HepG2 (cell line): ENCODE measurements at regions not wholly inside any gene's neighbourhood (a gene's known extent, or its start where the extent isn't known, plus 50 kb on each side); places are given as distances from the start of the nearest gene placed in this dataset.

ENCODE experiments used
- ATAC-seq: fragments of 200-7000 bp; cut with Tn5 transposase; 3 replicates; pipeline ENCODE4 v1.9.1; 2020; ENCODE audit warnings: mild to moderate bottlenecking, moderate library complexity
- BruUV-seq: library from RNA; stranded (reverse); fragments of 400-500 nt; replicated peaks from 2 replicates; lab custom pipeline; 2021; lab: Mats Ljungman, UMichigan
- CTCF ChIA-PET: fragments of 300-600 bp; formaldehyde crosslinking; extraction: SDS; loops from one replicate; lab custom pipeline; 2021; ENCODE audit warnings: low total read pairs, inconsistent platforms, low intra/inter-chr PET ratio; lab: Yijun Ruan, JAX
- POLR2A ChIA-PET: fragments of 350-600 bp; sonication (Branson Sonifier 250); formaldehyde crosslinking; loops from one replicate; lab custom pipeline; 2020; ENCODE audit warnings: antibody characterized with exemption, inconsistent platforms; lab: Yijun Ruan, JAX
- DNase-seq: peaks from one replicate; pipeline ENCODE4 v3.0.0-alpha.2; 2015; ENCODE audit warnings: low spot score
- FAIRE-seq: peaks from 3 replicates; lab custom pipeline; 2011; peaks lifted over from hg19 to GRCh38; lab: Jason Lieb, UNC
- H2AFZ ChIP-seq: one replicate; pipeline ENCODE4 v1.6.1; 2011; ENCODE audit warnings: low read length, inconsistent platforms
- H3K27ac ChIP-seq: fragments of 300-600 bp; 3 replicates; pipeline ENCODE4 v1.8.0; 2011; ENCODE audit warnings: mixed run types, mild to moderate bottlenecking, mixed read lengths, low read length, inconsistent platforms; ENCODE audit not compliant: insufficient read depth; ENCODE audit errors: extremely low read length
- H3K27me3 ChIP-seq, 2 experiments: fragments of 200-600 bp in 1 of 2; 2 replicates in 1 of 2; 3 replicates in 1 of 2; pipeline versions ENCODE4 v1.6.0 to v1.8.0; 2011; ENCODE audit warnings: low read length in 2 of 2, mild to moderate bottlenecking in 2 of 2, moderate library complexity in 2 of 2, inconsistent platforms in 1 of 2; ENCODE audit not compliant: insufficient read depth in 2 of 2, control insufficient read depth in 1 of 2
- H3K36me3 ChIP-seq, 2 experiments: fragments of 200-600 bp in 1 of 2; replicated peaks in 1 of 2; 2 replicates in 1 of 2; 3 replicates in 1 of 2; pipeline versions ENCODE4 v1.5.1 to v1.8.0; 2011; ENCODE audit warnings: low read length in 2 of 2, inconsistent platforms in 1 of 2; ENCODE audit not compliant: insufficient read depth in 2 of 2, control insufficient read depth in 1 of 2
- H3K4me1 ChIP-seq: 2 replicates; pipeline ENCODE4 v1.5.1; 2012; ENCODE audit warnings: low read length, inconsistent platforms; ENCODE audit not compliant: insufficient read depth
- H3K4me2 ChIP-seq: 2 replicates; pipeline ENCODE4 v1.6.0; 2011; ENCODE audit warnings: low read depth, low read length, inconsistent platforms
- H3K4me3 ChIP-seq, 3 experiments: fragments of 200-600 bp in 1 of 3; sonication (generic), shearing (Covaris generic) in 1 of 3; replicated peaks in 1 of 3; 2 replicates each; pipeline ENCODE4 v1.5.1; 2011 to 2016; ENCODE audit warnings: low read length in 3 of 3, inconsistent platforms in 2 of 3, low read depth in 2 of 3, mild to moderate bottlenecking in 2 of 3, control low read depth in 1 of 3, mixed read lengths in 1 of 3; ENCODE audit not compliant: insufficient read depth in 1 of 3
- H3K79me2 ChIP-seq: one replicate; pipeline ENCODE4 v1.6.1; 2011; ENCODE audit warnings: low read length, inconsistent platforms; ENCODE audit not compliant: insufficient read depth
- H3K9ac ChIP-seq: 2 replicates; pipeline ENCODE4 v1.6.0; 2011; ENCODE audit warnings: mild to moderate bottlenecking, low read depth, low read length, inconsistent platforms; ENCODE audit not compliant: insufficient read depth
- H3K9me3 ChIP-seq: 2 replicates; pipeline ENCODE4 v1.5.1; 2012; ENCODE audit warnings: mild to moderate bottlenecking, low read length
- H4K20me1 ChIP-seq: 2 replicates; pipeline ENCODE4 v1.6.0; 2011; ENCODE audit warnings: inconsistent platforms, mild to moderate bottlenecking, low read length, moderate library complexity; ENCODE audit not compliant: insufficient read depth
- ATF7 ChIP-seq, 2 experiments: fragments of 450-650 bp in 1 of 2; sonication (generic) in 1 of 2; formaldehyde crosslinking in 1 of 2; IDR thresholded peaks; 2 replicates each; pipeline versions ENCODE4 v1.4.0 to v1.6.1; 2016 to 2020; ENCODE audit warnings: antibody characterized with exemption in 1 of 2, mild to moderate bottlenecking in 1 of 2, missing genetic modification reagents in 1 of 2
- CREB1 ChIP-seq, 2 experiments: fragments of 450-650 bp in 1 of 2; IDR thresholded peaks; 2 replicates each; pipeline ENCODE4 v1.6.1; 2016 to 2017; ENCODE audit warnings: control low read depth in 1 of 2, mild to moderate bottlenecking in 1 of 2, missing compliant biosample characterization in 1 of 2, missing genetic modification characterization in 1 of 2
- DNMT3B ChIP-seq: conservative IDR thresholded peaks from 2 replicates; pipeline ENCODE4 v1.6.1; 2016; ENCODE audit warnings: missing biosample characterization, control low read depth
- HOXA3 ChIP-seq: sonication (generic); formaldehyde crosslinking; IDR thresholded peaks from 2 replicates; pipeline ENCODE4 v1.5.0; 2020; ENCODE audit warnings: missing genetic modification reagents
- KLF11 ChIP-seq: IDR thresholded peaks from 2 replicates; pipeline ENCODE4 v1.6.1; 2016; ENCODE audit warnings: missing compliant biosample characterization
- MED1 ChIP-seq: sonication (generic); formaldehyde crosslinking; IDR thresholded peaks from 2 replicates; pipeline ENCODE4 v1.4.0; 2020; ENCODE audit warnings: missing genetic modification reagents
- PCBP1 ChIP-seq: fragments of 200-400 bp; formaldehyde crosslinking; IDR thresholded peaks from 2 replicates; pipeline ENCODE4 v1.6.1; 2017; ENCODE audit warnings: mild to moderate bottlenecking, low read depth, low read length, borderline replicate concordance
- TSC22D2 ChIP-seq: sonication (generic); formaldehyde crosslinking; IDR thresholded peaks from 2 replicates; pipeline ENCODE4 v1.5.1; 2020; ENCODE audit warnings: missing genetic modification reagents, mild to moderate bottlenecking, borderline replicate concordance
- ZFP36 ChIP-seq: fragments of 150-350 bp; IDR thresholded peaks from 2 replicates; pipeline ENCODE4 v1.6.1; 2018; ENCODE audit warnings: borderline replicate concordance, low read length, low read depth; ENCODE audit not compliant: partially characterized antibody
- WGBS: methylation state at CpG from one replicate; pipeline ENCODE4 v1.1.6; 2017; ENCODE audit warnings: low lambda C conversion rate; 5-methylcytosine and 5-hydroxymethylcytosine counted together
- in situ Hi-C: cut with HindIII; loops from 2 replicates; pipeline ENCODE4 v1.10.0; 2017; ENCODE audit warnings: low pct_unique_long_range_greater_than_20kb; ENCODE audit not compliant: extremely low pct_ligation_motif_present
- intact Hi-C: fragments of 100-400 bp; cut with micrococcal nuclease; formaldehyde crosslinking; loops from one replicate; pipeline ENCODE4 v1.10.0; 2022; ENCODE audit not compliant: unreplicated experiment
- TF ChIP-seq, protein P1 (sequence below): IDR thresholded peaks from 2 replicates; pipeline ENCODE4 v1.6.1; 2016; ENCODE audit warnings: low read depth

DNA sequence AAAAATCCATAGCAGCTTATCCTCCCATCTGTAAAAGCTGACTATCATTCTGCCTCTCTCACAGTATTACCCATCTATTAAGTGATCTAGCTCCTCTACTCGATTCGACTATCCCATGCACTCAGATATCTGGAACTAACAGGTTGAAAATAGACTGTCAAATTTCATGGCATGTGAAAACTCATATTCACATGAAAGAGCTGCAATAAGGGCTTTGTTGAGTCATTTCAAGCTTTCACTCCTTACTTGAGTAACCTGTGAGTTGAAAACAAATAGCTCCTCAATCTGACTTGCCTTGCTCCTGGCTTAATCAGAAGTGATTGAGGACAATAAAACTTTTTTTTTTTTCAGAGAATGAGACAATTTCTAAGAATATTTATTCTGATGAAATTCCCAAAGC is 192.4 kb upstream of the ERBB4 start (continued):
- no peak for TF ChIP-seq HOXA3 (CRISPR knock-in tag)

DNA sequence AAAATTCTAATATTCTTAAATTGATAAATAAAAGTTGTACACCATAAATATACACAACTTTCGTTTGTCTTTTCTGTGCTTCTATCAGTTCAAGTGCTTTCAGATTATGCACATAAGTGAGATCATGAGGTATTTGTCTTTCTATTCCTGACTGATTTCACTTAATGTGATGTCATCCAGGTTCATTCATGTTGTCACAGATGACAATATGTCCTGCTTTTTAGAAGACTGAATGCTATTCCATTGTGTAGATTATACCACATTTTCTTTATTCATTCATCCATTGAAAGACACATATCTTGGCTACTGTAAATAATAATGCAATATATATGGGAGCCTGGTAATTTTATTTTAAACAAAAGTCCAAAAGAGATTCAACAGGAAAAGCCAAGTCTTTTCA is 190.1 kb upstream of the ERBB4 start:
- no peak overlapping the region for H3K4me3 ChIP-seq
- H3K9me3 ChIP-seq: no peaks in the 10 kb centered on the region
- no peaks in the 10 kb centered on the region for H3K4me1 ChIP-seq
- TF ChIP-seq CREB1 (IDR thresholded peaks at IDR 0.05) (peak; percentile 61), CREB1 (CRISPR knock-in tag; IDR thresholded peaks at IDR 0.05) (no peak), ATF7 (IDR thresholded peaks at IDR 0.05) (peak; percentile 49; the same call in 1 of the 2 replicates), ATF7 (CRISPR knock-in tag; IDR thresholded peaks at IDR 0.05) (no peak), TSC22D2 (CRISPR knock-in tag) (no peak)
- no peak overlapping the region for H3K4me2 ChIP-seq
- intact Hi-C loops (no loop called here), in situ Hi-C loops (no loop called here)
- FAIRE-seq (no peak), ATAC-seq (no peak), DNase-seq (no peak)
- no peak overlapping the region for H3K27ac ChIP-seq
- CTCF ChIA-PET: no interaction called here
- no peak overlapping the region for H3K9ac ChIP-seq
- H3K27me3 ChIP-seq: no peaks in the 10 kb centered on the region
- POLR2A ChIA-PET: no interaction called here
- H2AFZ ChIP-seq: no peak overlapping the region
- no peaks in the 10 kb centered on the region for H3K79me2 ChIP-seq
- BruUV-seq: no TSS peak
- no peaks in the 10 kb centered on the region for H4K20me1 ChIP-seq
- 0% methylated on average over 1 of the region's 1 CpG for WGBS
- H3K36me3 ChIP-seq: no peaks in the 10 kb centered on the region

DNA sequence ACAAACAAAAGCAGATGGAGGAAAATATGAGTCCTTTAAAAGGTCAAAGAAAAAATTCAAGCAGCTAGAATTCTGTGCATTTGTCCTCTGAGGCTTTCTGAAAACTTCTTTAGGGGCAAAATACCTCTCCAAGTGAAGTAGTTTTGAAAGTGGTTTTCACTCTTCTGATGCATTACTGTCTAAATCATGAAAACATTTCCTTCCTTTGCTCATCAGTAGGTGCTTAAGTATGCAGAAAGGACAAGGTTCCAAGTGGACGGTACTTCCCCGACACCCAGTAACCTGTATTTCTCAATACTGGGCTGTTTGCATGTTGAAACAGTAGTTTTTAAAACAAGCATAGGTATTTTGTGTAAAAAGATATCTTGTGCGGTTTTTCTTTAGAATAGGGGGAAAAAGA is 189.1 kb upstream of the ERBB4 start:
- no peak overlapping the region for H3K4me2 ChIP-seq
- H3K36me3 ChIP-seq: no peaks in the 10 kb centered on the region
- in situ Hi-C loops: no loop called here
- 3% methylated on average over 3 of the region's 3 CpGs for WGBS
- H3K9me3 ChIP-seq: no peaks in the 10 kb centered on the region
- ATAC-seq (no peak), FAIRE-seq (no peak), DNase-seq (no peak)
- H2AFZ ChIP-seq: no peak overlapping the region
- no peaks in the 10 kb centered on the region for H3K79me2 ChIP-seq
- ChIA-PET POLR2A (no interaction called here), CTCF (no interaction called here)
- no peaks in the 10 kb centered on the region for H4K20me1 ChIP-seq
- intact Hi-C loops: no loop called here
- BruUV-seq: no TSS peak
- no peak overlapping the region for H3K4me3 ChIP-seq
- no peaks in the 10 kb centered on the region for H3K27me3 ChIP-seq
- H3K27ac ChIP-seq: no peak overlapping the region
- no peak overlapping the region for H3K9ac ChIP-seq
- H3K4me1 ChIP-seq: no peaks in the 10 kb centered on the region
- TF ChIP-seq PCBP1 (no peak), MED1 (CRISPR knock-in tag) (no peak), KLF11 (no peak), ATF7 (IDR thresholded peaks at IDR 0.05) (no peak), ATF7 (CRISPR knock-in tag; IDR thresholded peaks at IDR 0.05) (no peak), ZFP36 (no peak), DNMT3B (CRISPR knock-in tag) (no peak)
- TF ChIP-seq, protein P1, sequence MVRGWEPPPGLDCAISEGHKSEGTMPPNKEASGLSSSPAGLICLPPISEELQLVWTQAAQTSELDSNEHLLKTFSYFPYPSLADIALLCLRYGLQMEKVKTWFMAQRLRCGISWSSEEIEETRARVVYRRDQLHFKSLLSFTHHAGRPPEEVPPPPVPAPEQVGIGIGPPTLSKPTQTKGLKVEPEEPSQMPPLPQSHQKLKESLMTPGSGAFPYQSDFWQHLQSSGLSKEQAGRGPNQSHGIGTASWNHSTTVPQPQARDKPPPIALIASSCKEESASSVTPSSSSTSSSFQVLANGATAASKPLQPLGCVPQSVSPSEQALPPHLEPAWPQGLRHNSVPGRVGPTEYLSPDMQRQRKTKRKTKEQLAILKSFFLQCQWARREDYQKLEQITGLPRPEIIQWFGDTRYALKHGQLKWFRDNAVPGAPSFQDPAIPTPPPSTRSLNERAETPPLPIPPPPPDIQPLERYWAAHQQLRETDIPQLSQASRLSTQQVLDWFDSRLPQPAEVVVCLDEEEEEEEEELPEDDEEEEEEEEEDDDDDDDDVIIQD (CRISPR knock-in tag): no peak
